ENCODE measurements at regions not wholly inside any gene's neighbourhood (a gene's known extent, or its start where the extent isn't known, plus 50 kb on each side); places are given as distances from the start of the nearest gene placed in this dataset.

GRCh38 chr6:164294047-164294784 lies 879.7 kb downstream of the QKI start:
- Histone ChIP-seq H3K4me1 (ENCODE audit: control insufficient read depth, extremely low read depth, insufficient read depth, low read length) (no peaks in the 10 kb centered on the region), H2AFZ (ENCODE audit: control insufficient read depth, low read length) (no peak overlapping the region), H3K27ac (ENCODE audit: control insufficient read depth, insufficient read depth, low read length) (no peak overlapping the region), H3K4me2 (ENCODE audit: control insufficient read depth, extremely low read depth, insufficient read depth, low read depth, low read length) (no peak overlapping the region), H3K9me3 (ENCODE audit: control insufficient read depth, low read depth, low read length) (no peaks in the 10 kb centered on the region), H3K9ac (ENCODE audit: control insufficient read depth, extremely low read depth, insufficient read depth, low read length) (no peak overlapping the region), H3K4me3 (ENCODE audit: control insufficient read depth in 2 of 3, extremely low read depth in 1 of 3, insufficient read depth in 2 of 3, low read depth in 1 of 3, low read length in 3 of 3) (no peak overlapping the region), H3K79me2 (ENCODE audit: control insufficient read depth, insufficient read depth, low read length) (no peaks in the 10 kb centered on the region), H4K20me1 (ENCODE audit: control insufficient read depth, extremely low read depth, insufficient read depth, low read length) (no peaks in the 10 kb centered on the region), H3K27me3 (ENCODE audit: control insufficient read depth, extremely low read depth, insufficient read depth, low read length) (no peaks in the 10 kb centered on the region), H3K36me3 (ENCODE audit: control insufficient read depth in 2 of 2, extremely low read depth in 1 of 2, insufficient read depth in 2 of 2, low read length in 2 of 2) (no peaks in the 10 kb centered on the region), H3K9me1 (ENCODE audit: control insufficient read depth, extremely low read depth, insufficient read depth, low read length) (no peaks in the 10 kb centered on the region)
- dilution Hi-C loops (cut with MboI; ENCODE audit: extremely low pct_ligation_motif_present, low sequenced_read_pairs) = no loop called here
- DNase-seq (ENCODE audit: low read depth, low spot score) = no peak
- no peak for FAIRE-seq
- TF ChIP-seq EZH2 (IDR thresholded peaks at IDR 0.05; ENCODE audit: low read length) = no peak
- TF ChIP-seq CTCF (optimal IDR thresholded peaks at IDR 0.05 in 1 of 3, IDR thresholded peaks at IDR 0.05 in 1 of 3, conservative IDR thresholded peaks at IDR 0.05 in 1 of 3; ENCODE audit: extremely low read depth in 1 of 3, insufficient read depth in 2 of 3, low read length in 3 of 3) = no peak

DNA sequence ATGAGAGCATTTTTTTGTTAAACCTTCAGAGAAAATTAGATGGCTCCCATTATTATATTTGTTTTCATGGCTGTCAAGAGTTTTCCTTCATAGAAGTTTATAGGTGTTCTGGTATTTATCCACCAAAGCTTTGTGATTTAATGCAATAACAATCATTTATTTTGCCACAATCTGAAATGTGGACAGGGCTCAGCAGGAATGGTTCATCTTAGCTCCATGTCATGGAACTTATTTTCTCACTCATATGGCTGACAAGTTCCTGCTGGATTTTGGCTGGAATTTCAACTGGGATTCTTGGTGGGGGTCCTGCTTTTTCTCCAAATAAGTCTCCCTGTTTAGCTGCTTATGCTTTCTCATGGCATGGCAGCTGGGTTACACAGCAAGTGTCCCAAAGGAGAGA lies 876.7 kb downstream of the QKI start:
- Histone ChIP-seq H4K20me1 (ENCODE audit: control insufficient read depth, extremely low read depth, insufficient read depth, low read length) (no peaks in the 10 kb centered on the region), H3K79me2 (ENCODE audit: control insufficient read depth, insufficient read depth, low read length) (no peaks in the 10 kb centered on the region), H3K27ac (ENCODE audit: control insufficient read depth, insufficient read depth, low read length) (no peak overlapping the region), H3K4me1 (ENCODE audit: control insufficient read depth, extremely low read depth, insufficient read depth, low read length) (no peaks in the 10 kb centered on the region), H2AFZ (ENCODE audit: control insufficient read depth, low read length) (no peak overlapping the region), H3K9me1 (ENCODE audit: control insufficient read depth, extremely low read depth, insufficient read depth, low read length) (no peaks in the 10 kb centered on the region), H3K27me3 (ENCODE audit: control insufficient read depth, extremely low read depth, insufficient read depth, low read length) (no peaks in the 10 kb centered on the region), H3K4me3 (ENCODE audit: control insufficient read depth in 2 of 3, extremely low read depth in 1 of 3, insufficient read depth in 2 of 3, low read depth in 1 of 3, low read length in 3 of 3) (no peak overlapping the region), H3K9me3 (ENCODE audit: control insufficient read depth, low read depth, low read length) (no peaks in the 10 kb centered on the region), H3K36me3 (ENCODE audit: control insufficient read depth in 2 of 2, extremely low read depth in 1 of 2, insufficient read depth in 2 of 2, low read length in 2 of 2) (no peaks in the 10 kb centered on the region), H3K9ac (ENCODE audit: control insufficient read depth, extremely low read depth, insufficient read depth, low read length) (no peak overlapping the region), H3K4me2 (ENCODE audit: control insufficient read depth, extremely low read depth, insufficient read depth, low read depth, low read length) (no peak overlapping the region)
- no peak for DNase-seq (ENCODE audit: low read depth, low spot score)
- TF ChIP-seq CTCF (optimal IDR thresholded peaks at IDR 0.05 in 1 of 3, IDR thresholded peaks at IDR 0.05 in 1 of 3, conservative IDR thresholded peaks at IDR 0.05 in 1 of 3; ENCODE audit: extremely low read depth in 1 of 3, insufficient read depth in 2 of 3, low read length in 3 of 3) (no peak), EZH2 (IDR thresholded peaks at IDR 0.05; ENCODE audit: low read length) (no peak)
- FAIRE-seq = no peak
- dilution Hi-C loops (cut with MboI; ENCODE audit: extremely low pct_ligation_motif_present, low sequenced_read_pairs) = no loop called here

Data from keratinocyte (primary cell).